D341Med (cell line): ENCODE measurements at regions not wholly inside any gene's neighbourhood (a gene's known extent, or its start where the extent isn't known, plus 50 kb on each side); places are given as distances from the start of the nearest gene placed in this dataset.

Experiments
- DNase-seq: peaks from one replicate; pipeline ENCODE4 v3.0.0; 2012; ENCODE audit warnings: low spot score

DNA sequence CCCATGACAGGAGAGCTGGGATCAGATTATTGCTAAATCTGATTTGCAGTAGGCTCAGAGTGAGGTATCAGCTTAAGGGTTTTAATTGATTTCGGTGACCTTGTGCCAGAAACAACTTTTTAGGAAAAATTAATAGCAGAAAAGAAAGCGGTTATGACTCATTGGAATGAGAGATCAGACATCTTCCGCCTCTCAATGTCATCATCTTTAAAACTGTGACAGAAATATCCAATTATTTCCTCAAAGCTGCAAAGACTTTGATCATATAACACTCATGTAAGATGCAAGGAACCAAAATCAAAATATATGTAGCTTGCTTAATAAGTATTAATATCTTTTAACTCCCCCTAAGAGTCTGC lies 190.1 kb upstream of the FOXF1 start:
- DNase-seq: no peak

DNA sequence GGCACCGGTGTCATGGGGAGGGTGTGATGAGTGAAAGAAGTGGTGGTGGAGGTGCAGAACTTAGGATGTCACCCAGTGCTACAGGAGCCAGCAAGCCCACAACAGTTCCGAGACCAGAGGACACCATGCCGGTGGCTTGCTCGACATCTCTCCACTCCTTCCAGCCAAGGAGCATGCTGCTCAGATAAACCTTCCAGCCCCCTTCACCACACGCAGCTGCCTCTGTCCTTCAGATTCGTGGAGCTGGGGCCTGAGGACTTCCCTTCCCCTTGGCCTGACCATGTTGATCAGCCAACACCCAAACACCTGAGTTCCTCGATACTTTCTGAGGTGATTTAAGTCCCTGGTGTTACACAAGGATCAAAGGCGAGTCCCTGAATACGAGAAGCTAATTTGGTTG lies 188.8 kb upstream of the FOXF1 start:
- DNase-seq: no peak

DNA sequence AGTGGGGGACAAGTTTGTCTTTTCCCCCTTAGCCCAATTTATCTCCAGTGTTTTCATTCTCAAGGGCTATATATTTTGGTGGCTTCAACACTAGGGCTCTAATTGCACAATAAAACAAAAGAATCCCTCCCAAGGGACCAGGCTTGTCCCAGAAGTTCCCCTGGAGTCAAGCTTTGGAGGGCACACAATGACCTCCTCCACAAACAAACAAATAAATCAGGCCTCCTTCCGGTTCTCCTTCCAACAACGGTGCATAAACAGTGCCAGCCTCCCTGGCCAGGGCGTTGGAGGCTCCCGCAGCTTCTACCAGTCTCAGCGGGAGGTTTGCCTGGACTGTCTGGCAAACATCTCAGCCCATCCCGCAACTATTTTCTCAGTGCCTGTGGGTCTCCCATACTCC lies 188.0 kb upstream of the FOXF1 start:
- DNase-seq: no peak

- no peak for DNase-seq
Measured at GRCh38 chr16:86322806-86323205, 187.5 kb upstream of the FOXF1 start.

GRCh38 chr16:86324320-86324719 lies 186.0 kb upstream of the FOXF1 start:
- DNase-seq: no peak

GRCh38 chr16:86325360-86325759 lies 185.0 kb upstream of the FOXF1 start:
- no peak for DNase-seq

GRCh38 chr16:86325895-86326294 lies 184.4 kb upstream of the FOXF1 start:
- no peak for DNase-seq

DNA sequence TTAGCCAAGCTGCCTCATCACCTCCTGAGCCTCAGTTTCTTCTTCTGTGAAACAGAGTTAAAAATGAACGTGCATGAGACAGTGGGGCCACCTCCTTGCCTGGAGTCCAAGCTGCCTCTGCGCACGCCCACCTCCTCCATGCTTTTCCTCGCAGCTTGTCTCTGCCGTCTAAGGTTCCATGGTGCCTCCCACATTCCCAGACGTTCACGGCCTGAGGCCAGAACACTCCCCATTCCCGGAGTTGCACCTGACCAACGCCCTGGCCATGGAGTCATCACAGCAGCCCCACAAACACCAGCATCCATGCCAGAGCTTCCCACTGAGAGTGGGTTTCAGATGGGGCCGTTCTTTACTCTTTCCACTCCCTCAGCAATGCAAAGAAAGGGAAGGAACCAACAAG lies 183.0 kb upstream of the FOXF1 start:
- DNase-seq: no peak

GRCh38 chr16:86330906-86331305 lies 179.4 kb upstream of the FOXF1 start:
- DNase-seq: no peak

DNA sequence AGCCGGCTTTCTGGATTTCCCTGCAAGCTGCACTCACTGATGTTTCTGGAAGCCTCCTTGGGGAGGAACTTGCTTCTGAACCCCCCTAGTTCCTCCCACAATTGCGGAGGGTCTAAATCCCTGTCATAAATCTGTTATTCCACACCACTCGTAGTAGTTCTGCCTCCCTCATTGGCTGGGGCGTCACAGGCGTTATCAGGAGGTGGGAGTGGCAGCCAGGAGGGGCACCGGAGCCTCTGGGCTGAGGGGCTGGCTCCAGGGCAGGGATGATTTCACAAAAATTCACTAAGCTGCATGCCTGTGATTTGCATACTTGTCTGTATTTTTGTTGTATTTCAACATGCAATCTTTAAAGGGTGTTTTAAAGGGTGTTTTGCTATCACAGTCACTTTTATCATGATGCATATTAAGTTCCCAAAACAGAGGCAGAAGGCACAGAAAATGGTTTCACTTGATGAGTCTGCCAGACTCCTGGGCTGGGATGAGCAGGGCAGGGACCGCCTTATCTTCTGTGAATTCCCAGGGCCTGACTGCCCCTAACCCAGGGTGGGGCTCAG lies 176.2 kb upstream of the FOXF1 start:
- no peak for DNase-seq

GRCh38 chr16:86335266-86336172 lies 174.8 kb upstream of the FOXF1 start:
- no peak for DNase-seq

GRCh38 chr16:86337138-86337537 lies 173.2 kb upstream of the FOXF1 start:
- no peak for DNase-seq

DNA sequence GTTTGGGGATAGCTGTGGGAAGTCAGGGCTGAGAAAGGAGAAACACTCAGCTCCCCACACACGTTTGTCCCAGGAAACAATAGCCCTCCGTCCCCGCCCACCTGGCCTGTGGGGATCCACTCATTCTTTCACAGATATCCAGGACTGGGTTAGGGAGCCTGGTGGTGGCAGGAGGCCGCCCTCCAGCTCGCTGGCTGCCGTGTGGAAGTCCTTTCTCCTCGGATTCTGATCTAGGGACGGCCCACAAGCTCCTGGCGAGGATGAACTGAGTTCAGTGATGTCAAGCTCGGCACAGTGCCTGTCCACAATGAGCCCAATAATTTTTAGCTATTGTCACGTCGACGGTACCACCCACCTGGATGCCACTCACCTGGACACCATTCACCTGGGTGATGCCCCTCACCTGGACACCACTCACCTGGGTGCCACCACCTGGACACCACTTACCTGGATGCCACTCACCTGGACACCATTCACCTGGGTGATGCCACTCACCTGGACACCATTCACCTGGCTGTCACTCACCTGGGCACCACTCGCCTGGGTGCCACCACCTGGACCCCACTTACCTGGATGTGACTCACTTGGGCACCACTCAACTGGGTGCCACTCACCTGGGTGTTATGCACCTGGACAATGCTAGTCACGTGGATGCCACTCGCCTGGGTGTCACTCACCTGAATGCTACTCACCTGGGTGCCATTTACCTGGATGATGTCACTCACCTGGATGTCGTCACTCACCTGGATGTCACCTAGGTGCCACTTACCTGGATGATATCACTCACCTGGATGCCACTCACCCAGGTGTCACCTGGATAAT lies 172.5 kb upstream of the FOXF1 start:
- no peak for DNase-seq

GRCh38 chr16:86338403-86339115 lies 171.8 kb upstream of the FOXF1 start:
- no peak for DNase-seq

- no peak for DNase-seq
Measured at GRCh38 chr16:86342161-86342834, 168.0 kb upstream of the FOXF1 start.

DNA sequence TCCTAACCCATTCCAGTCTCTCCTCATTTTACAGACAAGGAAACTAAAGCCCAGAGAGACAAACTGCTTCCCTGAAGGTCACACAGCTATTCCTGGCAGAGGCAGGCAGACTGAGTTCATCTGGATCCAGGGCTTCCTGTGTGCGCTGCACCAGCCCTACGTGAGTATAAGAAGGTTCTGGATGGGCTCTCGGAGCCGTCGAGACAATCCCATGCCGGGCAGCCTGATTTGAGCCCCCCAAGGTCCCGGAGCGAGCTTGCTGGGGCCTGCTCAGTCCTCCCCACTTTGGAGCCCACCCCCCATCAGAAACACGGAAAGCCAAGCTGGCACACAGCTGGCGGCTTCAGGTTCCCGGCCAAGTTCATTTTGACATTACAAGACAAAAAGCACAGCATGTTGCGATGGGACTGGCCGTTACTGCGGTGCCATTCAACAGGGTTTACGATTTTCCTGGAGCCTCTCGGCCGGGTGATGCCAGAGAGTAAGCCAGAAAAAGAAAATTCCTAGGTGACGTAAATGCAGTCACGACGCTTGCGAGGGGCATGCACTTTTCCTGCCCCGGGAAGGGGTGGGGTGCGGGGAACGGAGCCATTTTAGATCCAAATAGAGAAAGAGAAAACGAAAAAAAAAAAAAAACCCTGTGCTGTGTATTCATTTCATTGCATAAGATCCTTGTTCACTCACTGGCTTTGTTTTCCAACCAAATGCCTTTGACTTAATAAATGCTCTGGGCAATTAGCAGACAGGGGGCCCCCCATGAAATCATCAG lies 167.1 kb upstream of the FOXF1 start:
- no peak for DNase-seq

DNA sequence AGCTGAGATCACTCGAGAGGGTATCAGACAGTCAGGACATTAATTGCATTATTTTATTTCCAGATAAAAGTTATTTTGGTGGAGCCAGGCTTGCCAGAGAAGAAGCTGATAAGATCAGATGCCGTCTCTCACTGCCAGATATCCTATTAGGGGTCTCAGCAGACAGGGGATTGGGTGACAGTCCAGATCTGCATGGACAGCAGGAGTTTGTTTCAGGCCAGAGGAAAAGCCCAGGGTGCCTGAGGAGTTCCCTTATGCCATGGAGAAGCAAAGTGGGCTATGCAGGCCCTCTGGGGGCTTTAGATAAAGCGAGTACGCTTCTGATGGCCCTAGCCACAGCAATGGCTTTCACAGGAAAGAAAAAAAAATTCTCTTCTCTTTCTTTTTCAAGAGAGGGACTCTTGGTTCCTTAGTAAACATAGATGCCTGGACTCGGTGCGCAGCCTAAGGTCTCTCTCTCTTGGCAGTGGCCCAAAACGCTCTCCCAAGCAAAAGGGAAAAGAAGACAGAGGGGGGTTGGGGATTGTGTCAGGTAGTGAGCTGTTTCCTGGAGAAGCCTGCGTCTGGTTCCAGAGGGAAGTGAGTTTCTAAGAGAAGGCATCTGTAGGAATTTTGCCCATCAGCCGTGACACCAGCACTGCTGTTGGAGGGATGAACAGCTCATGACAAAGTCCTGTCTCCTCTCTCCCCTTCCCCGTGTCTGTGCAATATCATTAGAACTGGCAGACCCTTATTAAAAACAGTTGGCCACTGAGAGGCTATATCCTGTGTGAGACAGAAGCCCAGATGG lies 166.3 kb upstream of the FOXF1 start:
- DNase-seq: no peak

DNA sequence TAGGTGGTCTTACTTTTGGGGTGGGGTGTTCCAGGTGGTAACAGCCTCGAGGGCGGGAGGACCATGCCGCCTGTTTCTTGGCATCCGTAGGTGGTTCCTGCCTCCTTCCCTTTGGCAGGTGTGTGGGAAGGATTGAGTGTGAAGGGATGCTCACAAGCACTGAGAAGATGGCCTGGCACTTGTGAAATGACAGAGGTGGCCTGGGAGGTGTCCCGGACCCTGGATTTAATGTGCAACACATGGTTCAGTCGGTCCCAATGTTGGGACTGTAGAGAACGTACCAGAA lies 165.8 kb upstream of the FOXF1 start:
- DNase-seq: no peak

- DNase-seq: no peak
Measured at GRCh38 chr16:86344881-86345280, 165.4 kb upstream of the FOXF1 start.

GRCh38 chr16:86345516-86345915 lies 164.8 kb upstream of the FOXF1 start:
- no peak for DNase-seq
